Activated T-cell treated with anti-CD3 and anti-CD28 coated beads, Interleukin-2, amount 50 U/mL, for 1 hour (primary cell): ENCODE measurements at regions not wholly inside any gene's neighbourhood (a gene's known extent, or its start where the extent isn't known, plus 50 kb on each side); places are given as distances from the start of the nearest gene placed in this dataset.

Experiments used
- DNase-seq: peaks from one replicate; pipeline ENCODE4 v3.0.0-alpha.2; 2020

DNA sequence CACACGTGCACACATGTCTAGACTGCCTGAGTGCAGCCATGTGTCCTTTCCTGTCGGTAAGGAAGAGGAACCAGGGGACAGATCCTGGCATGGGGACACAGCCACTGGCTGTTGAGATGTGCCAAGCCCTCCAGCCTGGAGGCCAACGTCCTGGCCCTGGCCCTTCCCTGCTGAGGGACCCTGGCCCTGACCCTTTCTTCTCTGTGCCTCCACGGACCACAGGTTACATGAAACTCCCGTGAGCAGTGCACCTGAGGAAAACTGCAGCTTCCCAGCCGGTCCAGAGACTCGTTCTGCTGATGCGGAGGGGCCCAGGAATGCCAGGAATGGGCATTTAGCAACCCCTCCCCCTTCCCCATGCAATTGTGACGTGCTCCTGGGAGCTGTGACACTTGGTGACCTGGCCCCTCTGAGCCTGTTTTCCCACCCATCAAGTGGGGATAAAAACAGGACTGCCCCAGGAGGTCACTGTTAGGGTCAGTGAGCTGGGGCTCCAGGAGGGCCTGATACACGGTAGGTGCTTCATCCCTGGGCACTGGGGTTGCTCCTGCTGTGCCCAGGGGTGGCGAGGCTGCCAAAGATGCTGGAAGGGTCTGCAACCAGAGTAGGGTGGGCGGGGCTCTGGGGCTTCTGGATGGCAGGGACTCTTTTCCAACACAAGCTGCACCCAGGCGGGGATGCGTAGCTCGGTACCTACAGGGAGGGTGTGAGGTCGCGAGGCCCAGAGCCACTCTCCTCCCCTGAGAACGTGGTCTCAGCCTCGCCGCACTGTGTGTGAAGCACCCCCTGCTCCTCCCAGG is 151.5 kb downstream of the C9orf50 start:
- no peak for DNase-seq

DNA sequence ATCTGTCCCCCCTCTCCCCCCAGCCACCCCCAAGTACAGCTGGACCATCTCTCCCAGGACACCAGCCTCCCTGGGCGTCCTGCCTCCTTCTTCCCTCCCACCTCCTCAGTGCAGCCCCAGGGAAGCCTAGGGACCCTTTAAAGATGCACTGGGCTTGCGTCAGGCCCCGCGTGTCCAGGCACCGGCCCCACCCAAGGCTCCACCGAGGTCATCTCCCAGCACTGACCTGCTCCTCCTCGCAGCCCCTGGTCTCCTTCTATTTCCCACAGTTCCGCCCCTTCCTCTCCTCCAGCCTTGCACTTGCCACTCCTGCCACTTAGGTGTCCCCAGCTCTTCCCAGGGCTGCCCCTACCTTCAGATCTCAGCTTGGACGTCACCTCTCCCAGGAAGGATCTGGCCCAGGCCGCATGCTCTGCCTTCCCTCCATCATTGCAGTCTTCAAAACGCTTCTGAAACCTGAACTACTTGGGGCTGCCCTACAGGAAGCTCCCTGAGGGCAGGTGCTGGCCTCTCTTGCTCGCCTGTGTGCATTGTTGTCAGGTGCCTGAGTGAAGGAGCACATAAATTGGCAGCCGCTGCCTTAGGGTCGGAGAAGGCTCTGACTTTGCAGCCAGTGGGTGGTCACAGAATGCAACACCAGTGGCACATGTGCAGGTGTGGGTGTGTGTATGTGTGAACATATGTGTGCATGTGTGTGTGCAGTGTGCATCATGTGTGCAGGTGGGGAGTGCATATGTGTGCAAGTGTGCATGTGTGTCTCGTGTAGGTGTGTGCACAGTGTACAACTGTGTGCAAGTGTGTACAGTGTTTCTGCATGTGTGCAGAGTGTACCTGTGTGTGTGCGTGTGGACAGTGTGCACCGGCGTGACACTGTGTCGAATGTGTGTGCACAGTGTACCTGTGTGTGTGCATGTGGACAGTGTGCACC is 152.9 kb downstream of the C9orf50 start:
- no peak for DNase-seq

DNA sequence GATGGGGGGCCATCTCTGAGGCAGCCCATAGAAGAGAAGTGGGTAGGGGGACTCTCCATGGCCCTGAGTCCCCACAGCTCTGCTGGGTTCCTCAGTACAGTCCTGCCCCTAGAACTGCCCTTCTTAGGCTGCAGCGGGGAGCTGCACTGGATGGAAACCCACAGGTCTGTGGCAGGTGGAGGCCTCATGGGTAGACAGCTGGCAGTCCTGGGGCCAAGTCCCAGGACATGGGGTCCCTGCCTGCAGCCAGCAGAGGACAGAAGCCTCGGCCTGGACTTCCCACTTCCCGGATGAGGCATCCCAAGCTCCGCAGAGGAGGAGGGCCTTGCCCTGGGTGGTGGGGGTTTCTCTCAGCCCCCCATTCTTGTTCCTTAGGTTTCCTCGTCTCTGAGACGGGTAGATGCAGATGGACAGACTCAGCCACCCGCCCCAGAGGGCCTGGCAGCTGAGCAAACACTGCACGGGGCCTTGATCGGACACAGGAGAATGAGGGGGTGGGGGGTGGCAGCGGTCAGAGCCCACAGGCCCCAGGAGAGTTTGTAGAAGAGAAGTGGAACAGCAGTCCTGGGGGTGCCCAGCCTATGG is 153.8 kb downstream of the C9orf50 start:
- DNase-seq, result no peak

- no peak for DNase-seq
Observed at GRCh38 chr9:129465834-129466535, 154.9 kb downstream of the C9orf50 start.

GRCh38 chr9:129464972-129465833 is 155.7 kb downstream of the C9orf50 start:
- no peak for DNase-seq

DNA sequence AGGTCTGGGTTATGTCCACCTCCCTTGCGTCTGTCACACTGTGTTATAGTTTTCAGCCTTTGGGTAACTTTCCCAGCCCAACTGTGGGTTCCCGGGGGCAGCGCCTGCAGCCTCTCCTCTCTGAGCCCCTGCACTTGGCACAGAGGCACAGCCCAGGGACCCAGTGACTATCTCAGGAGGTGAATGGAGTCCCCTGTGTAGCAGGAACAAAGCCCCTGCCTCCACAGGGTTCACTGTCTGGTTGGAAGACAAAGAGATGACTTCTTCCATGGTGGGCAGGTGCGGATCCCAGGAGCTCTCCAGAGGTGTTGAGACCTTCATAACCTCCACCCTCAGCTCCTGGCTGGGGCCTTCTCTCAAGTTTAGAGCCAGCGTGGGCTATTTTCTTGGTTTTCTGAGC is 156.9 kb downstream of the C9orf50 start:
- DNase-seq, result no peak

- DNase-seq, result no peak
Observed at GRCh38 chr9:129463477-129463876, 157.4 kb downstream of the C9orf50 start.

DNA sequence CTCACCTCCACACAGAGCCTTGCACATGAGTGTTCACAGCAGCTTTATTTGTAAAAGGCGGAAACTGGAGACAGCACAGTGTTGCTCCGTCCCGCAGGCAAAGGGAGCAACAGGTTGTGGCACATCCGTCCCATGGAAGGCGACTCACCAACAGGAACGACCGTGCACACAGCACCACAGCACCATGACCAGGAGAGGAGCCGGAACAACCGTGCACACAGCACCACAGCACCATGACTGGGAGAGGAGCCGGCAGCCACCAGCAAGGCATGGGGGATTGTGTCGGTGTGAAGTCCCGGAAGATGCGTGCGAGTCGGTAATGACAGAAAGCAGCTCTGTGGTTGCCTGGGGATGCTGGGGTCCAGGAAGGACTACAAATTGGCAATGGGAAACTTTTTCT is 158.5 kb downstream of the C9orf50 start:
- no peak for DNase-seq

DNA sequence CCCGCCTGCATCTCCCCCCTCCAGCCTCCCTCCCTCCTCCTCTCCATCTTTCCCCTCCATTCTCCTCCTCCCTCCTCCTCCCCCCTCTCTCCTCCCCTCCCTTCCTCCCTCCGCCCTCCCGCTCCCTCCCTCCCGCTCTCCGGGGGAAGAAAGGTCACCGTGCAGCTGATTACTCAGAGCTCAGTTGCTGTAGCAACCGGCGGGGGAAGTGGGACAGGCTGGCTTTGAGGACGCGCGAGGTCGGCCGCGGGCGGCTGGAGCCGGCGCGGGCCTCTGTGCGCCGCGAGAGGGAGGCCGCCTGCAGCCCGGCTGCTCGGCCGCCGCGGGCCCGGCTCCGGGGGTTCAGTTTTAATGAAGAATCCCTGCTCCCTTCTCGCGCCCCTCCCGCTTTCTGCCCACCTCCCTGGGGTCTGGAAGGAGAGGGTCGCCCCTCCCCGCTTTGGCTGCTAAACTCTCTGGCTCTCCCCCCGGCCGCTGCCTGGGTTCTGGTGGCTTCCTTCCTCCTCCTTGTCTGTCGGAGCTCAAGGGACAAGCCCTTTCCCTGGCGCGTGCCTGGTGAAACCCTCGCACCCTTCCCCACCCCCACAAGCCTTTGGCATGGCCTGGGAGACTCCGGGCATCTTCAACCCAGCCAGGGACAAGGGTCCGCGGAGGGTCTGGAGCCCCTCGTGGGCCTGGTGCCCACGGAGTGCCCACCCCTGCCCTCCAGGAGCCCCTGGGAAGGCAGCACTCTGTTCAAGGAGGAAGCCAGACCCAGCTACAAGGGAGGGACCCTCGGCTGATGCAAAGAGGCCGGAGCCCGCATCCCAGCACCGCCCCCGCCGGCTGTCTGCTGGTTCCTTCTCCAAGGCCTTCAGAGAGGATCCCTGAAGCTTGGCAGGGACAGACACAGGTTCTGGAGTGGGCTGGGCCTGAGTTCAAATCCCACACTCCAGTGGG is 160.3 kb downstream of the C9orf50 start:
- peak; percentile 84 for DNase-seq

DNA sequence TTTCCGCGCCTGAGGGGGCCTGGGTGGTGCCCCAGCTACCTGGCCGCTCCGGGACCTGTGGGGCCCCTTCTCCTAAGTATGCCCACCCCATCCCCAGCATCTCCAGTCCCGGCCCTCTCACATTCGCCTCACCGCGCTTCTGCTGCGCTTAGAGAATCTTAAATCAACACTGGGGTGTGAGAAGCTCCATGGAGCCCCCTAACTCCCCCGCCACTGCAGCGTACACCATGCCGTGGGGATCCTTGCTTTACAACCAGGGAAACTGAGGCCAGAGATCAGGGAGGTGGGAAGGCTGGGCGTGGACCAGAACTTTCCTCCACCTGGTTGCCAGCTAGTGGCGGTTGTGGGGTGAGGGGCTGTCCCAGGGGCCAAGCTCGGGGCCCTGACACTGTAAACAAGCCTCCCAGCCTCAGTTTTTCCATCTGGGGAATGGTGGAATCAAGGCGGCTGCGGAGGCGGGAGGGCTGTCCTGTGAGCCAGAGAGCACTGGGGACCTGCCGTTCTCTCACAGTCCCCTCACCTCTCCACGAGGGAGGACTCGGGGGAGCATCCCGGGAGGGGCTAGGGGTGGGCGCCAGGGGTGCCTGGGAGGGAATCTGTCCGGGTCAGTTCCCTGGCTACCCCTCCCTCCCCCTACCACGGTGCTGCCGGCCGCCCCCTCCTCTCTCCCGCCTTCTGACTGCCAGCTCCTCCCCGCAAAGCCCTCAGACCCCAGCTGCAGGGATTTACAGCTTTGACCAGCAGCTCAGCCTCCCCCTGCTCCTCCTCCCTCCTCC is 161.2 kb downstream of the C9orf50 start:
- peak; percentile 47 for DNase-seq

- peak; percentile 55 for DNase-seq
Observed at GRCh38 chr9:129458663-129459546, 162.0 kb downstream of the C9orf50 start.

GRCh38 chr9:129458155-129458661 is 162.7 kb downstream of the C9orf50 start:
- peak; percentile 65 for DNase-seq

DNA sequence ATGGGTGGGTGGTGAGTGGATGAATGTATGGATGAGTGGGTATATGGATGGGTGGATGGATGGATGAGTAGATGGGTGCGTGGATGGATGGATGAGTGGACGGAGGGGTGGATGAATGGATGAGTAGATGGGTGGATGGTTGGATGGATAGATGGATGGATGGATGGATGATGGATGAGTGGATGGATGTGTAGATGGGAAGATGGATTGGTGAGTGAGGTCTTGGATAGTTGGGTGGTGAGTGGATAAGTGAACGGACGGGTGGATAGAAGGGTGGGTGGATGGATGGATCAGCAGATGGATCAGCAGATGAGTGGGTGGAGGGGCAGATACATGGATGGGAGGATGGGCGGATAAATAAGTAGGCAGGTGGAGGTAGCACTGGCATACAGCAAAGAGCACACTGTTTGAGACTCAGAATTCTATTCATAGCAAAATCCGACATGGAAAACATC is 163.5 kb downstream of the C9orf50 start:
- no peak for DNase-seq

- no peak for DNase-seq
Observed at GRCh38 chr9:129456549-129457324, 164.2 kb downstream of the C9orf50 start.

DNA sequence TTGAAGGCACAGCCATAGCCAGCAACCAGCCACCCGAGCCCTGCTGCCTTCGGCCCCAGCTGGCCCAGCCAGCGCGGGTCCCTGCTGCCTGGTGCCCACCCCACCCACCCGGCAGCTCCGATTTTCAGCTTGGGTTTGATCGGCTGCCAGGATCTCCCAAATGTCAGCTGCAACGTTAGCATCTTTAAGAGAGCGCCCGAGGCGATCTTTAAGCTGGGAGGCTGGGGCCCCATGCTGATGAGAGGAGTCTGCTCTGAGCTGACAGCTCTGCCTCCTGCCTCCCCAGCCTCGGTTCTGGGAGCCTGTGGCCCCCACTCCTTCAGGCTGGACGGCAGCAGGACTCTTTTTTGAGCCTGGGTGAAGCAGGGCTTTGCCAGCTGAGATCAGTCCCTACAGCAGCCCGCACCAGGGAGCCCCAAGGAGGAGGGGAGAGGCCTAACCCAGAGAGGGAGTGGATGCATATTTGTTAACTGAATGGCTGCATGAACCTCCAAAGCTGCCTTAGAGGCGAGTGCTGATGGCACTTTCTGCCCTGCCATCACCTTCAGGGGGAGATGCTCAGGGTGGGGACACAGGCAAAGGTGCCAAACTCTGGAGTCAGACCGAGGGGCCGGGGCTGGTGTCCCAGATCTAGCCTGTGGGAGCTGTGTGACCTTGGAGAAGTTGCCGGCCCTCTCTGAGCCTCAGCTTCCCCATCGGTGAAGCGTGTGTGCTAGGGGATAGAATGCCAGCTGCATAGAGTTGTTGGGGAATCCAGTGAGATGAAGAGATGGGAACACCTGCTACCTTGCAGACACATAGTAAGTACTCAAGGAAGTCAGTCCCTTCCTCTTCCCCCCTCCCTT is 165.5 kb downstream of the C9orf50 start:
- no peak for DNase-seq

- no peak for DNase-seq
Observed at GRCh38 chr9:129454467-129455067, 166.3 kb downstream of the C9orf50 start.
